HCT116 (cell line): ENCODE measurements at regions not wholly inside any gene's neighbourhood (a gene's known extent, or its start where the extent isn't known, plus 50 kb on each side); places are given as distances from the start of the nearest gene placed in this dataset.

ENCODE experiments used
- CEBPB ChIP-seq: IDR thresholded peaks from 2 replicates; pipeline ENCODE4 v1.6.1; 2012; ENCODE audit warnings: low read depth
- CTCF ChIP-seq, 3 experiments: fragments of 200-600 bp in 1 of 3; sonication (generic) in 1 of 3; IDR thresholded peaks in 2 of 3; conservative IDR thresholded peaks in 1 of 3; 2 replicates each; pipeline ENCODE4 v1.5.1; 2012 to 2017; ENCODE audit warnings: low read depth in 2 of 3, low read length in 2 of 3, antibody characterized with exemption in 1 of 3, borderline replicate concordance in 1 of 3, control low read depth in 1 of 3, mild to moderate bottlenecking in 1 of 3, mixed read lengths in 1 of 3, mixed run types in 1 of 3, moderate library complexity in 1 of 3; ENCODE audit not compliant: insufficient read depth in 1 of 3
- EZH2 ChIP-seq: fragments of 200-600 bp; sonication (generic); IDR thresholded peaks from 2 replicates; pipeline ENCODE4 v1.6.1; 2017; ENCODE audit warnings: antibody characterized with exemption, mixed run types
- EZH2phosphoT487 ChIP-seq: fragments of 200-600 bp; IDR thresholded peaks from 2 replicates; pipeline ENCODE4 v1.6.1; 2018; ENCODE audit warnings: antibody characterized with exemption, borderline replicate concordance
- POLR2A ChIP-seq: IDR thresholded peaks from 2 replicates; pipeline ENCODE4 v1.7.0; 2011; ENCODE audit warnings: borderline replicate concordance; ENCODE audit not compliant: insufficient read depth, insufficient read length; ENCODE audit errors: extremely low read depth
- POLR2AphosphoS5 ChIP-seq: IDR thresholded peaks from 2 replicates; pipeline ENCODE4 v1.6.1; 2011; ENCODE audit warnings: mild to moderate bottlenecking, low read depth, low read length, moderate library complexity
- ZBTB33 ChIP-seq: IDR thresholded peaks from 2 replicates; pipeline ENCODE4 v1.6.1; 2011; ENCODE audit warnings: mild to moderate bottlenecking, low read length, moderate library complexity; ENCODE audit not compliant: insufficient replicate concordance; ENCODE audit errors: extremely low read depth

- TF ChIP-seq CTCF (IDR thresholded peaks at IDR 0.05 in 2 of 3, conservative IDR thresholded peaks at IDR 0.05 in 1 of 3; ENCODE audit: borderline replicate concordance in 1 of 3, insufficient read depth in 1 of 3, low read depth in 2 of 3, low read length in 2 of 3), result no peak
- no peak for TF ChIP-seq POLR2A
- TF ChIP-seq ZBTB33, result no peak
- no peak for TF ChIP-seq CEBPB
- no peak for TF ChIP-seq POLR2AphosphoS5
- no peak for TF ChIP-seq EZH2
- no peak for TF ChIP-seq EZH2phosphoT487
Observed at GRCh38 chr12:125878483-125878882, 813.2 kb downstream of the AACS start.
